ENCODE measurements at regions not wholly inside any gene's neighbourhood (a gene's known extent, or its start where the extent isn't known, plus 50 kb on each side); places are given as distances from the start of the nearest gene placed in this dataset.

DNA sequence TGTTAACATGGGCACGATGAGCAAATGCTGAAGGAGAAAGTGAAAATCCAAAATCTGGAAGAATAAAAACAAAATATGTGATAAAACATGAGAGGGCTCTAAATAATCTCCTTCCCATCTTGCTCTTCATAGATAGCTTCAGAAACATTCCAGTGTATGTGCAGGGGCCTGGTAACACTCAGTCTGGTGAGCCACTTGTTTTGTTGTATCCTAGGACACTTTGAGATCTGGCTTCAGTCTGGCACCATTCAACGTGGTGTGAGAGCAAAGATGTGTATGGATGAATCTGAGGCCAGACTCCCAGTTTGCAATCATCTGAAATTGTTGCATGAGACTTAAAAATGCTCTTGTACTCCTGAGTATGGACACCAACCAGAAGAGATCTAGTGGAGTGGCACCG, 337.2 kb upstream of the ZNF385D start:
- TF ChIP-seq, protein P1, sequence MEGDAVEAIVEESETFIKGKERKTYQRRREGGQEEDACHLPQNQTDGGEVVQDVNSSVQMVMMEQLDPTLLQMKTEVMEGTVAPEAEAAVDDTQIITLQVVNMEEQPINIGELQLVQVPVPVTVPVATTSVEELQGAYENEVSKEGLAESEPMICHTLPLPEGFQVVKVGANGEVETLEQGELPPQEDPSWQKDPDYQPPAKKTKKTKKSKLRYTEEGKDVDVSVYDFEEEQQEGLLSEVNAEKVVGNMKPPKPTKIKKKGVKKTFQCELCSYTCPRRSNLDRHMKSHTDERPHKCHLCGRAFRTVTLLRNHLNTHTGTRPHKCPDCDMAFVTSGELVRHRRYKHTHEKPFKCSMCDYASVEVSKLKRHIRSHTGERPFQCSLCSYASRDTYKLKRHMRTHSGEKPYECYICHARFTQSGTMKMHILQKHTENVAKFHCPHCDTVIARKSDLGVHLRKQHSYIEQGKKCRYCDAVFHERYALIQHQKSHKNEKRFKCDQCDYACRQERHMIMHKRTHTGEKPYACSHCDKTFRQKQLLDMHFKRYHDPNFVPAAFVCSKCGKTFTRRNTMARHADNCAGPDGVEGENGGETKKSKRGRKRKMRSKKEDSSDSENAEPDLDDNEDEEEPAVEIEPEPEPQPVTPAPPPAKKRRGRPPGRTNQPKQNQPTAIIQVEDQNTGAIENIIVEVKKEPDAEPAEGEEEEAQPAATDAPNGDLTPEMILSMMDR (conservative IDR thresholded peaks at IDR 0.05; ENCODE audit: low read depth, low read length) = no peak
- no peak for TF ChIP-seq EZH2 (IDR thresholded peaks at IDR 0.05; ENCODE audit: low read length, unreplicated experiment)
- no peak for TF ChIP-seq EZH2phosphoT487 (IDR thresholded peaks at IDR 0.05; ENCODE audit: borderline replicate concordance, low read length)
